Progenitor cell of endocrine pancreas (in vitro differentiated cells): ENCODE measurements at regions not wholly inside any gene's neighbourhood (a gene's known extent, or its start where the extent isn't known, plus 50 kb on each side); places are given as distances from the start of the nearest gene placed in this dataset.

Source experiments
- DNase-seq: peaks from one replicate; pipeline ENCODE4 v3.0.0; 2021; ENCODE audit warnings: low spot score; ENCODE audit not compliant: unreplicated experiment
- H3K27ac Mint-ChIP-seq: 2 replicates; pipeline ENCODE4 v1.8.0; 2021; ENCODE audit warnings: mild to moderate bottlenecking, moderate library complexity, mixed read lengths
- H3K27me3 Mint-ChIP-seq: 2 replicates; pipeline ENCODE4 v1.8.0; 2021; ENCODE audit warnings: mixed read lengths
- H3K36me3 Mint-ChIP-seq: 2 replicates; pipeline ENCODE4 v1.8.0; 2022; ENCODE audit warnings: mixed read lengths; ENCODE audit not compliant: insufficient read depth
- H3K4me1 Mint-ChIP-seq: 2 replicates; pipeline ENCODE4 v1.8.0; 2021; ENCODE audit warnings: low read depth, mixed read lengths
- H3K4me3 Mint-ChIP-seq: 2 replicates; pipeline ENCODE4 v1.8.0; 2021; ENCODE audit warnings: low read depth, mild to moderate bottlenecking, moderate library complexity, mixed read lengths
- H3K9me3 Mint-ChIP-seq: 2 replicates; pipeline ENCODE4 v1.8.0; 2021; ENCODE audit warnings: low read depth, mixed read lengths
- CTCF ChIP-seq: fragments of 200-600 bp; sonication (generic); IDR thresholded peaks from one replicate; pipeline ENCODE4 v1.5.0; 2021; ENCODE audit warnings: antibody characterized with exemption, mild to moderate bottlenecking; ENCODE audit not compliant: unreplicated experiment

DNA sequence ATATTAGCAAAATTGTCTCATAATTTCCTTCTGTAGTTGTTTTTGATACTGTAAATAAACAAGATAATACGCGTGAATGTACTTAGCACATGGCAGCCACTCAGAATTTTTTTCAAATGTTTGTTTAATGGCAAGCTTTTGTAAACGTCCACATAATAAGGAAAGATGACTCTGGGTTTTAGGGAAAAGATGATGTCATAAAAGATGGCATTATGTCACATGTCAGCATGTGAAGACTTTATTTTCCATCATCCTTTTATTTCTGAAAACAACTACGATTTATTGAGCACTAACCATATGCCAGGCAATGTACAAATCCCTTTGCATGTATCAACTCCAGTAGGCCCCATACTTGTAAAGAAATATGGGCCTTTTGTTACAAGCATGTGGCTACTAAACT lies 139.9 kb downstream of the C11orf91 start:
- Mint-ChIP-seq H3K27me3 (no peaks in the 10 kb centered on the region), H3K9me3 (no peaks in the 10 kb centered on the region), H3K4me1 (no peaks in the 10 kb centered on the region), H3K36me3 (peaks cover 3% of the 10 kb centered on the region), H3K27ac (no peak overlapping the region), H3K4me3 (no peak overlapping the region)
- no peak for TF ChIP-seq CTCF
- DNase-seq, result no peak

GRCh38 chr11:33559567-33559966 lies 141.1 kb downstream of the C11orf91 start:
- no peak for TF ChIP-seq CTCF
- H3K4me1 Mint-ChIP-seq, result no peaks in the 10 kb centered on the region
- no peak overlapping the region for H3K27ac Mint-ChIP-seq
- H3K36me3 Mint-ChIP-seq, result peaks cover 3% of the 10 kb centered on the region
- no peaks in the 10 kb centered on the region for H3K9me3 Mint-ChIP-seq
- H3K27me3 Mint-ChIP-seq, result no peaks in the 10 kb centered on the region
- no peak overlapping the region for H3K4me3 Mint-ChIP-seq
- DNase-seq, result no peak

- Mint-ChIP-seq H3K27me3 (no peaks in the 10 kb centered on the region), H3K36me3 (peaks cover 3% of the 10 kb centered on the region), H3K27ac (no peak overlapping the region), H3K4me3 (no peak overlapping the region), H3K4me1 (no peaks in the 10 kb centered on the region), H3K9me3 (no peaks in the 10 kb centered on the region)
- no peak for DNase-seq
- TF ChIP-seq CTCF, result no peak
Measured at GRCh38 chr11:33558097-33558496, 142.5 kb downstream of the C11orf91 start.

DNA sequence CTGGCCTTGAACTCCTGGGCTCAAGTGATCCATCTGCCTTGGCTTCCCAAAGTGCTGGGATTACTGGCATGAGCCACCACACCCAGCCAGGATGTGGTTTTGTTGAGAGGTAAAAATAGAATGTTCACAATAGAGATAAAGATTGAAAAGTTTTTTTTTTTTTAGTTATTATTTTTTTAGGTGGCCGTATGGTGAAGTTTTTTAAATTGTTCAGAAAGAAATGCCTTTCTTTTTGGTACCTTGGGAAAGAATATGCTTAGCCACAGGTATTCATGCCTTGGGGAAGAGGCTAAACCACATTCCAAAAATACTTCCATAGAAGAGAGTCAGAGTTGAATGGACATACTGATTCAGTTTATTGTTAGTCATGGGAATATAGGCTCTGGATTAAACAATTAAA lies 143.4 kb downstream of the C11orf91 start:
- H3K36me3 Mint-ChIP-seq, result peaks cover 3% of the 10 kb centered on the region
- H3K4me3 Mint-ChIP-seq, result no peak overlapping the region
- H3K9me3 Mint-ChIP-seq, result no peaks in the 10 kb centered on the region
- H3K27ac Mint-ChIP-seq, result no peak overlapping the region
- DNase-seq, result no peak
- no peaks in the 10 kb centered on the region for H3K27me3 Mint-ChIP-seq
- no peak for TF ChIP-seq CTCF
- no peaks in the 10 kb centered on the region for H3K4me1 Mint-ChIP-seq

GRCh38 chr11:33554219-33554618 lies 146.4 kb downstream of the C11orf91 start:
- no peak overlapping the region for H3K4me3 Mint-ChIP-seq
- H3K27me3 Mint-ChIP-seq, result no peaks in the 10 kb centered on the region
- no peaks in the 10 kb centered on the region for H3K4me1 Mint-ChIP-seq
- DNase-seq, result no peak
- H3K9me3 Mint-ChIP-seq, result no peaks in the 10 kb centered on the region
- no peak overlapping the region for H3K27ac Mint-ChIP-seq
- peaks cover 2% of the 10 kb centered on the region for H3K36me3 Mint-ChIP-seq
- TF ChIP-seq CTCF, result no peak
